ENCODE measurements at regions not wholly inside any gene's neighbourhood (a gene's known extent, or its start where the extent isn't known, plus 50 kb on each side); places are given as distances from the start of the nearest gene placed in this dataset.

GRCh38 chr4:35942092-35942491 lies 302.2 kb downstream of the ARAP2 start:
- Histone ChIP-seq H3K9me3 (no peaks in the 10 kb centered on the region), H3K27me3 (no peaks in the 10 kb centered on the region), H3K36me3 (no peaks in the 10 kb centered on the region), H3K4me1 (no peaks in the 10 kb centered on the region), H3K27ac (no peak overlapping the region), H3K4me3 (no peak overlapping the region)
- TF ChIP-seq POLR2A (IDR thresholded peaks at IDR 0.05) = no peak
- TF ChIP-seq CTCF (IDR thresholded peaks at IDR 0.05) = no peak
- TF ChIP-seq EP300 (IDR thresholded peaks at IDR 0.05) = no peak
- DNase-seq (ENCODE audit: low spot score in 2 of 2) = no peak
- 82 to 85% methylated on average over 2 of the region's 2 CpGs for WGBS, 2 donors

GRCh38 chr4:35943606-35944005 lies 300.7 kb downstream of the ARAP2 start:
- Histone ChIP-seq H3K27ac (no peak overlapping the region), H3K4me3 (no peak overlapping the region), H3K4me1 (no peaks in the 10 kb centered on the region), H3K36me3 (no peaks in the 10 kb centered on the region), H3K27me3 (no peaks in the 10 kb centered on the region), H3K9me3 (no peaks in the 10 kb centered on the region)
- TF ChIP-seq POLR2A (IDR thresholded peaks at IDR 0.05) = no peak
- no peak for TF ChIP-seq EP300 (IDR thresholded peaks at IDR 0.05)
- TF ChIP-seq CTCF (IDR thresholded peaks at IDR 0.05) = no peak
- DNase-seq (ENCODE audit: low spot score in 2 of 2) = no peak

GRCh38 chr4:35948171-35948570 lies 296.1 kb downstream of the ARAP2 start:
- DNase-seq (ENCODE audit: low spot score in 2 of 2) = no peak
- Histone ChIP-seq H3K4me1 (no peaks in the 10 kb centered on the region), H3K27ac (no peak overlapping the region), H3K36me3 (no peaks in the 10 kb centered on the region), H3K9me3 (peaks cover 0 to 11% (median 0%) of the 10 kb centered on the region in 4 donors), H3K4me3 (no peak overlapping the region), H3K27me3 (no peaks in the 10 kb centered on the region)
- no peak for TF ChIP-seq CTCF (IDR thresholded peaks at IDR 0.05)
- 78 to 95% methylated on average over 2 of the region's 2 CpGs for WGBS, 2 donors

DNA sequence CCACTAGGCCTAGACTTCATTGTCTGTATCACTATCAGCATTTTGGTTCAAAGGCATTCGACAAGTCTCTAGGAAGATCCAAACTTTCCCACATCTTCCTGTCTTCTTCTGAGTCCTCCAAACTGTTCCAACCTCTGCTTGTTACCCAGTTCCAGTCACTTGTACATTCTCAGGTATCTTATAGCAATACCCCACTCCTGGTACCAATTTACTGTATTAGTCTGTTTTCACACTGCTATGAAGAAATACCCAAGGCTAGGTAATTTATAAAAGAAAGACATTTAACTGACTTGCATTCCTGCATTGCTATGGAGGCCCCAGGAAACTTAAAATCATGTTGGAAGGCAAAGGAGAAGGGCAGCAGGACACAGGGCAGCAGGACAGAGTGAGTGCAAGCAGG lies 293.9 kb downstream of the ARAP2 start:
- H3K27ac ChIP-seq = no peak overlapping the region
- no peaks in the 10 kb centered on the region for H3K36me3 ChIP-seq
- 95 to 97% methylated on average over 1 of the region's 1 CpG for whole genome bisulfite sequencing, 2 donors
- H3K27me3 ChIP-seq = no peaks in the 10 kb centered on the region
- no peak overlapping the region for H3K4me3 ChIP-seq
- H3K9me3 ChIP-seq = peaks cover 0 to 24% (median 0%) of the 10 kb centered on the region in 4 donors
- no peak for DNase-seq (ENCODE audit: low spot score in 2 of 2)
- TF ChIP-seq EP300 (IDR thresholded peaks at IDR 0.05) (no peak), CTCF (IDR thresholded peaks at IDR 0.05) (no peak), POLR2A (IDR thresholded peaks at IDR 0.05) (no peak)
- H3K4me1 ChIP-seq = no peaks in the 10 kb centered on the region

DNA sequence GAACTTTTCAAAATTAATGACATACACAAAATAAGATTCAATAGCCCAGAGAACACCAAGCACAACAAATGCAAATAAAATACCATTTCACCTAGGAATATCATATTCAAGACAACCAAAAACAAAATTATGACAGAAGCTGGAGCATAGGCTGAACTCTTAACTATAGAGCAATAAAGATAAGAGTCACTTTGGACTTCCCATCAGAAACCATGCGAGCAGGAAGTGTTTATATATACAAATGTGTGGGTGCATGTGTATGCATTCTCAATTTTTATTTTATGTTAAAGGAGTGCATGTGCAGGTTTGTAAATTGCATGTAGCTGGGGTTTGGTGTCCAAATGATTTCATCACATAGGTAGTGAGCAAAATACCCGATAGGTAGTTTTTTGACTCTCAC lies 291.6 kb downstream of the ARAP2 start:
- Histone ChIP-seq H3K36me3 (no peaks in the 10 kb centered on the region), H3K4me3 (no peak overlapping the region), H3K27ac (no peak overlapping the region), H3K4me1 (no peaks in the 10 kb centered on the region), H3K9me3 (peaks cover 0 to 38% (median 0%) of the 10 kb centered on the region in 4 donors), H3K27me3 (no peaks in the 10 kb centered on the region)
- WGBS, 2 donors = 86 to 90% methylated on average over 2 of the region's 2 CpGs
- TF ChIP-seq CTCF (IDR thresholded peaks at IDR 0.05) = no peak
- no peak for TF ChIP-seq POLR2A (IDR thresholded peaks at IDR 0.05)
- TF ChIP-seq EP300 (IDR thresholded peaks at IDR 0.05) = no peak
- DNase-seq (ENCODE audit: low spot score in 2 of 2) = no peak
